Kidney epithelial cell (primary cell): ENCODE measurements at regions not wholly inside any gene's neighbourhood (a gene's known extent, or its start where the extent isn't known, plus 50 kb on each side); places are given as distances from the start of the nearest gene placed in this dataset.
A peak's percentile ranks its signal among the peaks of the same experiment; 100 is the strongest.

Experiments used
- DNase-seq: peaks from one replicate; pipeline ENCODE4 v3.0.0-alpha.2; 2010; ENCODE audit warnings: low read depth
- H3K27me3 ChIP-seq: 2 replicates; pipeline ENCODE4 v1.6.0; 2011; ENCODE audit warnings: low read length; ENCODE audit not compliant: control insufficient read depth, insufficient read depth
- H3K36me3 ChIP-seq: 2 replicates; pipeline ENCODE4 v1.5.1; 2011; ENCODE audit warnings: low read length; ENCODE audit not compliant: control insufficient read depth, insufficient read depth
- H3K4me3 ChIP-seq: 2 replicates; pipeline ENCODE4 v1.5.1; 2011; ENCODE audit warnings: low read depth, mild to moderate bottlenecking, control low read depth, low read length
- CTCF ChIP-seq: IDR thresholded peaks from 2 replicates; pipeline ENCODE4 v1.5.1; 2011; ENCODE audit warnings: mild to moderate bottlenecking, moderate library complexity, low read length, control low read depth, inconsistent platforms; ENCODE audit not compliant: insufficient read depth, poor library complexity, severe bottlenecking

GRCh38 chr20:23203951-23204730 is 118.0 kb upstream of the CD93 start:
- no peaks in the 10 kb centered on the region for H3K36me3 ChIP-seq
- peaks cover 2% of the 10 kb centered on the region for H3K27me3 ChIP-seq
- no peak for TF ChIP-seq CTCF
- H3K4me3 ChIP-seq: no peak overlapping the region
- peak; percentile 28 for DNase-seq

- no peak for DNase-seq
- Histone ChIP-seq H3K27me3 (peaks cover 2% of the 10 kb centered on the region), H3K36me3 (no peaks in the 10 kb centered on the region), H3K4me3 (no peak overlapping the region)
- TF ChIP-seq CTCF: no peak
Observed at GRCh38 chr20:23203310-23203709, 117.2 kb upstream of the CD93 start.

GRCh38 chr20:23201658-23202057 is 115.5 kb upstream of the CD93 start:
- TF ChIP-seq CTCF: no peak

GRCh38 chr20:23200914-23201313 is 114.8 kb upstream of the CD93 start:
- peaks cover 2% of the 10 kb centered on the region for H3K27me3 ChIP-seq
- peak; percentile 48 for TF ChIP-seq CTCF
- no peak for DNase-seq

More at GRCh38 chr20:23201658-23202057, 115.5 kb upstream of the CD93 start:
- Histone ChIP-seq H3K4me3 (no peak overlapping the region), H3K36me3 (no peaks in the 10 kb centered on the region), H3K27me3 (peaks cover 2% of the 10 kb centered on the region)
- no peak for DNase-seq

GRCh38 chr20:23200413-23200812 is 114.3 kb upstream of the CD93 start:
- no peaks in the 10 kb centered on the region for H3K36me3 ChIP-seq
- DNase-seq: no peak
- TF ChIP-seq CTCF: no peak
- H3K27me3 ChIP-seq: peaks cover 2% of the 10 kb centered on the region
- no peak overlapping the region for H3K4me3 ChIP-seq

More at GRCh38 chr20:23200914-23201313, 114.8 kb upstream of the CD93 start:
- no peak overlapping the region for H3K4me3 ChIP-seq
- no peaks in the 10 kb centered on the region for H3K36me3 ChIP-seq

- H3K4me3 ChIP-seq: no peak overlapping the region
- no peak for TF ChIP-seq CTCF
- H3K27me3 ChIP-seq: peaks cover 2% of the 10 kb centered on the region
- no peaks in the 10 kb centered on the region for H3K36me3 ChIP-seq
- no peak for DNase-seq
Observed at GRCh38 chr20:23199356-23199755, 113.2 kb upstream of the CD93 start.
